GM18502 (cell line): ENCODE measurements at regions not wholly inside any gene's neighbourhood (a gene's known extent, or its start where the extent isn't known, plus 50 kb on each side); places are given as distances from the start of the nearest gene placed in this dataset.
"Not testable (repeated sequence)": the region's sequence is repeated elsewhere in the genome, so short reads cannot be mapped to it uniquely, and the experiment has no call there.

Experiments used
- ATAC-seq: cut with Tn5 transposase; IDR thresholded peaks from one replicate; pipeline ENCODE4 v1.9.1; 2021; ENCODE audit warnings: mild to moderate bottlenecking; ENCODE audit not compliant: unreplicated experiment, poor library complexity

DNA sequence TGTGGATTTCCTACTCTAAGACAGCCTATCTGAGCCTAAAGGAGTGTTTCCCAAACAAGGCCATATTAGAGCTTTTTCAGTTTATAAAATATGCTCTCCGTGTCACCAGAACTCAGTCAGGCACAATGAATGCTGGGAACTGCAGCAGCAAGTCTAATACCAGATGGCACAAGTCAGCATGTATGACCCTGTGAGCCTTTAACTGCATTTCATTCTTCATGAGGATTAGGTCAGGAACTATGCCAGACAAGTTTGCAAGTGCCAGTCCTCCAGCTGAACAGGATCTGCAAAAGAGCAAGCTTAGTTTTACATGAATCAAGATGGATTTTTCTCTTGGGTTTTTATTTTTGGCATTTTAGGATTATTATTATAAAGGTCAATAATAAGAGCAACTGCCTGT, 66.7 kb upstream of the SAMD5 start:
- no peak for ATAC-seq

DNA sequence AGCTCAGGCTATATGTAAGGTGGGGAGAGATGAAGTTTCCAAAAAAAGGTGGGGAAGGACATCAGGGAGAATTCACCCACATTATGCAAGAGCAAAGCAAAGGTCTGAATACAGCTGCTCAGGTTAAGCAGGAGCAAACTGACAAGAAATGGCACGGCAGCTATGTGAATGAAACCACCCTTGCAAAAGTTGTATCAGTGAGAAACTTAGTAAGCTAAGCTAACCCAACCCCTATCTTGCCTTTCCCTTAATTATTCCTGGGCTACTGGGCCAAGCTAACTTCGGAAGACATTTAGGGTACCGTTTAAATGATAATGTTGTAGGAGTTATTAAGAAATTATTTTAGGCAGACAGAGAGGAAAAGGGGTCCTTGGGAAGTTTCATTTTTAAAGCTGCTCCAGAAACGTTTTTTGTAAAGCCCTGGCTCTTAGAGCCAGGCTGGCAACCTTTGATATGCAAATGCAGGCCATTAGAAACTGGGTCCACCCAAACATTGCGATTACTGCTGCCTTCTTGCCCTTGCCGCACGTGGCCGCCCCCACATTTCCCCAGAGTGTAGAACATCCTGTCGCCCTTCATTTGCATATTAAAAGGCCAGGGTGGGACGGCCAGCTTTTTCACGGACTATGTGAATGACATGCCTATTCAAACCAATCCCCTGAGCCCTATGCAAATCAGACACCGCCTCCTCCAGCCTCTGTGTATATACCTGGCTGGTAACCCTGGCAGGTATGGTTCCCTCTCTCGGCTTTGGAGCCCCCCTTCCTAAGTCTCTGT, 60.5 kb upstream of the SAMD5 start:
- peak; percentile 67 for ATAC-seq

DNA sequence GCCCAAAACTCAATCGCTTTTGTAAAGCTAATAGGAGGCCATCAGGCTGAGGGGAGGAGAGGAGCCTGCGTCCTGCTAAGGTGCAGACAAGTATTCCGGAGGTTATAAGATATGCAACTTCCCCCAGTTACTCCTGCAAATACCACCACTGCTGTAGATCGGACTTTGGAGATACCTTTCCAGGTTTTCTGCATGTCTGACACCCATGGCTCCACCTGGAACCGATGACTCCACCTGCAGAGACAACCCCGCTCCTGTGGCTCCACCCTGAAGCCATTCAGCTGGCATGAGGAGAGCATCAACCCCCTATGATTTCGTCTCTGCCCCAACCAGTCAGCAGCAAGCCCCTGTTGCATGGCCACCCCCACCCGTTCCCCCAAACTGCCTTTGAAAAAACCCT, 59.7 kb upstream of the SAMD5 start:
- ATAC-seq: no peak

DNA sequence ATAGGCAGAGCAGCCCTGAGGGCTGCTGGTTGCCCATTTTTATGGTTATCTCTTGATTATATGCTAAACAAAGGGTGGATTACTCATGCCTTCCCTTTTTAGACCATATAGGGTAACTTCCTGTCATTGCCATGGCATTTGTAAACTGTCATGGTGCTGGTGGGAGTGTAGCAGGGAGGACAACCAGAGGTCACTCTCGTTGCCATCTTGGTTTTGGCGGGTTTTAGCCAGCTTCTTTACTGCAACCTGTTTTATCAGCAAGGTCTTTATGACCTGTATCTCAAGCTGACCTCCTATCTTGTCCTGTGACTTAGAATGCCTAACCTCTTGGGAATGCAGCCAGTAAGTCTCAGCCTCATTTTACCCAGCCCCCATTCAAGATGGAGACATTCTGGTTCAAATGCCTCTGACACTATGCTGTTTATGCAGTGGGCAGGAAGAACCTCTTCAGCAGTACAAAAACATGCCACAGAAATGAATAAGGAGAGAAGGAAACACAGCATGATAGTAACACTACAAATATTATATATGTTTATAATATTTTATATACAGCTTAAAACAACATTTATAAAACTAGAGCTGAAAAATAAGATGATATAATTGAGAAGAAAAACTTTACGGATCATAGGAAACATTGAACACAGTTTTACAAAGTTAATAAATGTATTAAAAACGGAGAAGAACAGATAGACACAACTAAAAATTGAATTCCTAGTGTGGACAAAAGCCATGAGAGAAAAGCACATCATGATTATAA, 58.9 kb upstream of the SAMD5 start:
- no peak for ATAC-seq

DNA sequence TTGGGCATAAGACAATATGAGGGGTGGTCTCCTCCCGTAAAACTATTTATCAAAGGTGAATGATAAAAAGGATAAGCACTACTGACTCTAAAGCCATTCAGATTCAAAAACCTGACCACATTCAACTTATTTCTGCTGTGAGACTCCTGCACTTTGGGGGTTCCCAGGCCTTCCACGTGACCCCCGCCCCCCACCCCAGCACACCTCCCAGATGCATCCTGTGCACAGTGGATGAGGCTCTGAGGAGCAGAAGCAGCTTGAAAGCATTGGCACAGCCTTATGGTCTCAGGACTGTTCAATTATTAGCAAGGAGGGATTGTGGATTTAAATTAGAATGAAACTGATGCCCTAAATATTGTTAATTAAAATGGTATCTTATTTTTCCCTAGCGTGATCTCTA, 55.1 kb upstream of the SAMD5 start:
- no peak for ATAC-seq

DNA sequence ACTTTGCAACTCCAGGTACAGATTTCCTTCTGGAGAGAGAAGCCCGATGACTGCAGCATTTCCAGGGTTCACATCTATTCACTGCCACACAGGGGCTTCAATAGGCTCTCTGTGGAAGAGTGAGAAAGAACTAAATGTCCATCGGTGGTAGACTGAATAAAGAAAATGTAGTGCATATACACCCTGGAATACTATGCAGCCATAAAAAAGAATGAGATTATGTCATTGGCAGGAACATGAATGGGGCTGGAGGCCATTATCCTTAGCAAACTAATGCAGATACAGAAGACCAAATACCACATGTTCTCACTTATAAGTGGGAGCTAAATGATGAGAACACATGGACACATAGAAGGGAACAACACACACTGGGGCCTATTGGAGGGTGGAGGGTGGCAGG, 53.6 kb upstream of the SAMD5 start:
- not testable (repeated sequence) for ATAC-seq
